Neural progenitor cell (in vitro differentiated cells): ENCODE measurements at regions not wholly inside any gene's neighbourhood (a gene's known extent, or its start where the extent isn't known, plus 50 kb on each side); places are given as distances from the start of the nearest gene placed in this dataset.
A peak's percentile ranks its signal among the peaks of the same experiment; 100 is the strongest.

Experiments
- DNase-seq: peaks from one replicate; pipeline ENCODE4 v3.0.0-alpha.2; 2016; ENCODE audit warnings: low spot score
- H2AFZ ChIP-seq: fragments of 200-600 bp; sonication (generic); replicated peaks from 2 replicates; pipeline ENCODE4 v1.6.1; 2016; ENCODE audit warnings: antibody characterized with exemption
- H3F3A ChIP-seq: fragments of 200-600 bp; sonication (generic); 2 replicates; pipeline ENCODE4 v1.6.1; 2016; ENCODE audit warnings: antibody characterized with exemption, low read depth
- H3K27ac ChIP-seq: fragments of 200-600 bp; sonication (generic); 2 replicates; pipeline ENCODE4 v1.5.1; 2016; ENCODE audit warnings: mild to moderate bottlenecking
- H3K27me3 ChIP-seq: fragments of 200-600 bp; sonication (generic); 2 replicates; pipeline ENCODE4 v1.6.1; 2016; ENCODE audit warnings: mild to moderate bottlenecking, moderate library complexity
- H3K36me3 ChIP-seq: fragments of 200-600 bp; sonication (generic); 2 replicates; pipeline ENCODE4 v1.5.1; 2016
- H3K4me1 ChIP-seq: fragments of 200-600 bp; sonication (generic); 2 replicates; pipeline ENCODE4 v1.6.1; 2016; ENCODE audit warnings: mixed run types
- H3K4me2 ChIP-seq: fragments of 200-600 bp; sonication (generic); 2 replicates; pipeline ENCODE4 v1.6.1; 2016
- H3K4me3 ChIP-seq: fragments of 200-600 bp; sonication (generic); 2 replicates; pipeline ENCODE4 v1.5.1; 2016
- H3K79me2 ChIP-seq: fragments of 200-600 bp; sonication (generic); 2 replicates; pipeline ENCODE4 v1.6.1; 2016; ENCODE audit warnings: low read depth
- H3K9ac ChIP-seq: fragments of 200-600 bp; sonication (generic); 2 replicates; pipeline ENCODE4 v1.6.1; 2016
- H3K9me3 ChIP-seq: fragments of 200-600 bp; sonication (generic); 2 replicates; pipeline ENCODE4 v1.5.1; 2016; ENCODE audit warnings: low read depth
- H4K20me1 ChIP-seq: fragments of 200-600 bp; sonication (generic); 2 replicates; pipeline ENCODE4 v1.6.1; 2016; ENCODE audit warnings: low read depth
- H3K27ac Mint-ChIP-seq: 3 replicates; pipeline ENCODE4 v1.8.0; 2021; ENCODE audit warnings: mixed read lengths
- H3K27me3 Mint-ChIP-seq: 2 replicates; pipeline ENCODE4 v1.8.0; 2022; ENCODE audit warnings: low read depth, mild to moderate bottlenecking, inconsistent platforms, moderate library complexity, mixed read lengths; ENCODE audit not compliant: insufficient read depth
- H3K36me3 Mint-ChIP-seq: 3 replicates; pipeline ENCODE4 v1.8.0; 2021; ENCODE audit warnings: mixed read lengths
- H3K4me1 Mint-ChIP-seq: 3 replicates; pipeline ENCODE4 v1.8.0; 2021; ENCODE audit warnings: mixed read lengths
- H3K4me3 Mint-ChIP-seq: 3 replicates; pipeline ENCODE4 v1.8.0; 2021; ENCODE audit warnings: mild to moderate bottlenecking, moderate library complexity, mixed read lengths
- H3K9me3 Mint-ChIP-seq: 3 replicates; pipeline ENCODE4 v1.8.0; 2020; ENCODE audit warnings: mixed read lengths
- EZH2 ChIP-seq: fragments of 200-600 bp; sonication (generic); IDR thresholded peaks from 2 replicates; pipeline ENCODE4 v1.6.1; 2017; ENCODE audit warnings: antibody characterized with exemption, mild to moderate bottlenecking, moderate library complexity
- EZH2phosphoT487 ChIP-seq: fragments of 200-600 bp; sonication (generic); IDR thresholded peaks from 2 replicates; pipeline ENCODE4 v1.6.1; 2017; ENCODE audit warnings: antibody characterized with exemption
- TF ChIP-seq, protein P1 (sequence below): fragments of 200-600 bp; sonication (generic); IDR thresholded peaks from 2 replicates; pipeline ENCODE4 v1.5.1; 2017; ENCODE audit warnings: antibody characterized with exemption, mild to moderate bottlenecking

DNA sequence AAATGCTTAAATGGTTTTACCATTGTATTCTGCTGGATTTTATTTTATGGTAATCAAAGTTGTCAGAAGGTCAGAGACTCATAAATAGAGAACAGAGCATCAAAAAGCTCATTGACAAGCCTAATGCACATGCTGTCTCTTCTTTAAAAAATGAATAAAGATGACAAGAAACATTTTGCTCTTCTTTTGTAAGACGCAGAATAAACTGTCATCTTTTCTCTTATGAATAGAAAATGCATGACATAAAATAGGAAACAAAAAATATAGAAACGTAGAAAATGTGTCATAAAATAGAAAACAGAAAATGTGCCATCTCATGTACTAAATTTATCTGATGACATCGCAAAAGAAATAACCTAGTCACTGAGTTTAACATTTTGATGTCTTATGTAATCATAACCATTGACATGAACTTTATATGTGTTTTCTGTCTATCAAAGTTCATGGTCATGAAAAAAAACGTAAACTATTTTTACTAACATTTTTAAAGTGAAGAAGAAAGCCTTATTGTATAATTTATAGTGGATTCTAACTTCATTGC, 484.1 kb downstream of the TRIML1 start:
- Histone ChIP-seq H3K27ac (no peak overlapping the region), H3K4me1 (no peaks in the 10 kb centered on the region), H3K27me3 (no peaks in the 10 kb centered on the region), H3F3A (no peaks in the 10 kb centered on the region), H3K79me2 (no peaks in the 10 kb centered on the region), H3K9me3 (no peaks in the 10 kb centered on the region), H4K20me1 (no peaks in the 10 kb centered on the region), H2AFZ (no peak overlapping the region), H3K4me3 (no peak overlapping the region), H3K36me3 (no peaks in the 10 kb centered on the region), H3K4me2 (no peak overlapping the region), H3K9ac (no peak overlapping the region)
- Mint-ChIP-seq H3K9me3 (no peaks in the 10 kb centered on the region), H3K27ac (no peak overlapping the region), H3K36me3 (no peaks in the 10 kb centered on the region), H3K4me1 (peaks cover 10% of the 10 kb centered on the region), H3K27me3 (peaks cover 2% of the 10 kb centered on the region), H3K4me3 (no peak overlapping the region)
- no peak for TF ChIP-seq EZH2
- no peak for TF ChIP-seq EZH2phosphoT487
- TF ChIP-seq, protein P1, sequence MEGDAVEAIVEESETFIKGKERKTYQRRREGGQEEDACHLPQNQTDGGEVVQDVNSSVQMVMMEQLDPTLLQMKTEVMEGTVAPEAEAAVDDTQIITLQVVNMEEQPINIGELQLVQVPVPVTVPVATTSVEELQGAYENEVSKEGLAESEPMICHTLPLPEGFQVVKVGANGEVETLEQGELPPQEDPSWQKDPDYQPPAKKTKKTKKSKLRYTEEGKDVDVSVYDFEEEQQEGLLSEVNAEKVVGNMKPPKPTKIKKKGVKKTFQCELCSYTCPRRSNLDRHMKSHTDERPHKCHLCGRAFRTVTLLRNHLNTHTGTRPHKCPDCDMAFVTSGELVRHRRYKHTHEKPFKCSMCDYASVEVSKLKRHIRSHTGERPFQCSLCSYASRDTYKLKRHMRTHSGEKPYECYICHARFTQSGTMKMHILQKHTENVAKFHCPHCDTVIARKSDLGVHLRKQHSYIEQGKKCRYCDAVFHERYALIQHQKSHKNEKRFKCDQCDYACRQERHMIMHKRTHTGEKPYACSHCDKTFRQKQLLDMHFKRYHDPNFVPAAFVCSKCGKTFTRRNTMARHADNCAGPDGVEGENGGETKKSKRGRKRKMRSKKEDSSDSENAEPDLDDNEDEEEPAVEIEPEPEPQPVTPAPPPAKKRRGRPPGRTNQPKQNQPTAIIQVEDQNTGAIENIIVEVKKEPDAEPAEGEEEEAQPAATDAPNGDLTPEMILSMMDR = no peak
- DNase-seq = no peak

DNA sequence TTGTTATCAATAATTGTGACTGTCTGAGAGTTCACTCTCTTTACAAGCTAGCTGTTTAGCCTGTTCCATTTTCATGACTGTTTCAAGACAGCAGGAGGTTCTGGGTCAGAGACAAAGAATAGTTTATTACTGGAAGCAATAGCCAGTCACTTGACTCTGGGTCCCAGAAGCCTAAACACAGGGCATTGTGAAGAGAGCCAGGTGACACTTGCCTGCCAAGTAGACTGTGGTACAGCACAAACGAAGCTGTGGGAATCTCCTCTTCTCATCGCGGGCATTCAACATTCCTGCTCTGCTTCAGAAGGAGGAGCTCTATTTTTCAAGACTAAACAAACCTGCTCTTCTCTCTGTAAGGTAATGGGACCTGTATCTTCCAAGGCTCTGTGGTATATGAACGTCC, 485.1 kb downstream of the TRIML1 start:
- Histone ChIP-seq H3K27ac (no peak overlapping the region), H3K79me2 (no peaks in the 10 kb centered on the region), H3K4me1 (no peaks in the 10 kb centered on the region), H3K36me3 (no peaks in the 10 kb centered on the region), H4K20me1 (no peaks in the 10 kb centered on the region), H3K27me3 (no peaks in the 10 kb centered on the region), H3K4me2 (no peak overlapping the region), H3K9ac (no peak overlapping the region), H2AFZ (peak overlapping the region; percentile 17), H3F3A (no peaks in the 10 kb centered on the region), H3K4me3 (no peak overlapping the region), H3K9me3 (no peaks in the 10 kb centered on the region)
- Mint-ChIP-seq H3K27ac (no peak overlapping the region), H3K4me3 (no peak overlapping the region), H3K9me3 (no peaks in the 10 kb centered on the region), H3K36me3 (no peaks in the 10 kb centered on the region), H3K4me1 (peaks cover 7% of the 10 kb centered on the region), H3K27me3 (peaks cover 2% of the 10 kb centered on the region)
- TF ChIP-seq, protein P1 = no peak
- TF ChIP-seq EZH2 = no peak
- no peak for DNase-seq

DNA sequence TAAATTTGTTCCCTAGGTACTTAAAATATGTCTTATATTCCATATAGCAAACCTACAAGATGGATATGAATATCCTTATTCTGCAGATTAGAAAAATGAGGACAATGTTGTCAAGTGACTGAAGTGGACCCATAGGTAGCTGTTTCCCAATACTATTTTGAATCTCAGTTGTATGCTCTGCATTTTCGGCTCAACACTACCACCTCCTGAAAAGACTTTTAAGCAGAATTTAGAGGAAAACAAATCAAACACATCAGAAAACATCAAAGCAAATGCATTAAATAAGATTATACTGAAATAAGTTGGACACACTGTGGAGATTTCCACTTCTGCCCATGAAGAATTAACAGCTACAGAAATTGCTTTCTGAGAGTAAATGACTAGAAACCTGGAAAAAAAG, 488.7 kb downstream of the TRIML1 start:
- peaks cover 12% of the 10 kb centered on the region for H3K4me1 ChIP-seq
- Mint-ChIP-seq H3K27me3 (peaks cover 3% of the 10 kb centered on the region), H3K36me3 (no peaks in the 10 kb centered on the region), H3K9me3 (peaks cover 12% of the 10 kb centered on the region), H3K27ac (no peak overlapping the region), H3K4me1 (peaks cover 15% of the 10 kb centered on the region), H3K4me3 (no peak overlapping the region)
- peaks cover 10% of the 10 kb centered on the region for H3F3A ChIP-seq
- no peaks in the 10 kb centered on the region for H3K79me2 ChIP-seq
- no peak for TF ChIP-seq EZH2
- TF ChIP-seq EZH2phosphoT487 = no peak
- TF ChIP-seq, protein P1 = no peak
- no peak overlapping the region for H2AFZ ChIP-seq
- H3K27ac ChIP-seq = no peak overlapping the region
- H3K9ac ChIP-seq = no peak overlapping the region
- H3K36me3 ChIP-seq = no peaks in the 10 kb centered on the region
- no peaks in the 10 kb centered on the region for H3K9me3 ChIP-seq
- H4K20me1 ChIP-seq = no peaks in the 10 kb centered on the region
- H3K27me3 ChIP-seq = no peaks in the 10 kb centered on the region
- no peak for DNase-seq
- H3K4me3 ChIP-seq = no peak overlapping the region
- no peak overlapping the region for H3K4me2 ChIP-seq
